ENCODE measurements at regions not wholly inside any gene's neighbourhood (a gene's known extent, or its start where the extent isn't known, plus 50 kb on each side); places are given as distances from the start of the nearest gene placed in this dataset.

GRCh38 chr12:25376985-25377384 is 126.3 kb upstream of the KRAS start:
- Mint-ChIP-seq H3K36me3 (ENCODE audit: low read depth) (no peaks in the 10 kb centered on the region), H3K4me3 (no peak overlapping the region), H3K27me3 (ENCODE audit: low read depth) (no peaks in the 10 kb centered on the region), H3K27ac (no peak overlapping the region), H3K9me3 (no peaks in the 10 kb centered on the region), H3K4me1 (peaks cover 7% of the 10 kb centered on the region)
- TF ChIP-seq, protein P1, sequence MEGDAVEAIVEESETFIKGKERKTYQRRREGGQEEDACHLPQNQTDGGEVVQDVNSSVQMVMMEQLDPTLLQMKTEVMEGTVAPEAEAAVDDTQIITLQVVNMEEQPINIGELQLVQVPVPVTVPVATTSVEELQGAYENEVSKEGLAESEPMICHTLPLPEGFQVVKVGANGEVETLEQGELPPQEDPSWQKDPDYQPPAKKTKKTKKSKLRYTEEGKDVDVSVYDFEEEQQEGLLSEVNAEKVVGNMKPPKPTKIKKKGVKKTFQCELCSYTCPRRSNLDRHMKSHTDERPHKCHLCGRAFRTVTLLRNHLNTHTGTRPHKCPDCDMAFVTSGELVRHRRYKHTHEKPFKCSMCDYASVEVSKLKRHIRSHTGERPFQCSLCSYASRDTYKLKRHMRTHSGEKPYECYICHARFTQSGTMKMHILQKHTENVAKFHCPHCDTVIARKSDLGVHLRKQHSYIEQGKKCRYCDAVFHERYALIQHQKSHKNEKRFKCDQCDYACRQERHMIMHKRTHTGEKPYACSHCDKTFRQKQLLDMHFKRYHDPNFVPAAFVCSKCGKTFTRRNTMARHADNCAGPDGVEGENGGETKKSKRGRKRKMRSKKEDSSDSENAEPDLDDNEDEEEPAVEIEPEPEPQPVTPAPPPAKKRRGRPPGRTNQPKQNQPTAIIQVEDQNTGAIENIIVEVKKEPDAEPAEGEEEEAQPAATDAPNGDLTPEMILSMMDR (IDR thresholded peaks at IDR 0.05; ENCODE audit: unreplicated experiment in 3 of 3): no peak

GRCh38 chr12:25376407-25376806 is 125.7 kb upstream of the KRAS start:
- TF ChIP-seq, protein P1 (IDR thresholded peaks at IDR 0.05; ENCODE audit: unreplicated experiment in 3 of 3): no peak
- no peaks in the 10 kb centered on the region for H3K36me3 Mint-ChIP-seq (ENCODE audit: low read depth)
- H3K27ac Mint-ChIP-seq: no peak overlapping the region
- no peaks in the 10 kb centered on the region for H3K9me3 Mint-ChIP-seq
- peaks cover 5% of the 10 kb centered on the region for H3K4me1 Mint-ChIP-seq
- no peak overlapping the region for H3K4me3 Mint-ChIP-seq
- no peaks in the 10 kb centered on the region for H3K27me3 Mint-ChIP-seq (ENCODE audit: low read depth)

GRCh38 chr12:25372969-25373817 is 122.5 kb upstream of the KRAS start:
- H3K36me3 Mint-ChIP-seq (ENCODE audit: low read depth): no peaks in the 10 kb centered on the region
- H3K27me3 Mint-ChIP-seq (ENCODE audit: low read depth): peaks cover 5% of the 10 kb centered on the region
- TF ChIP-seq, protein P1 (IDR thresholded peaks at IDR 0.05; ENCODE audit: unreplicated experiment in 3 of 3): no peak
- H3K27ac Mint-ChIP-seq: peak overlapping the region in 1 of 3 experiments; percentile 41
- H3K9me3 Mint-ChIP-seq: no peaks in the 10 kb centered on the region
- peaks cover 5% of the 10 kb centered on the region for H3K4me1 Mint-ChIP-seq
- H3K4me3 Mint-ChIP-seq: no peak overlapping the region

DNA sequence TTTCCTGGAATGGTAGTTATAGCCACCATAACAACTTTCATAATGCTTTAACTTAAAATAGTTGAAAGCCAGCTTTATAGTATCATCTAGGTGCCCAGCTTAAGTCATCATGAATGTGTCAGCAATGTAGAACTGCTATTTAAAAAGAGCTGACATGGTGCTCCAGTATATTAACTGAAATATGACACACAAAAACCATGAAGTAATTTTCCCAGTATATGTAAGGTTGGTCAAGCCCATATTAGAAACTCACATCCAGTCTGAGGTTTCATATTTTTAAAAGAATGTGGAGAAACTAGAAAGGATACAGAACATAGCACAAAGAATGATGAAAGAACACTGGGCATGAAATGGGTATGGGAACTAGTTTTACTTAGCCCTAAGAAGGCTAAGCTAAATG is 121.3 kb upstream of the KRAS start:
- H3K36me3 Mint-ChIP-seq (ENCODE audit: low read depth): no peaks in the 10 kb centered on the region
- H3K27ac Mint-ChIP-seq: no peak overlapping the region
- H3K9me3 Mint-ChIP-seq: no peaks in the 10 kb centered on the region
- TF ChIP-seq, protein P1 (IDR thresholded peaks at IDR 0.05; ENCODE audit: unreplicated experiment in 3 of 3): no peak
- H3K4me3 Mint-ChIP-seq: no peak overlapping the region
- H3K27me3 Mint-ChIP-seq (ENCODE audit: low read depth): peaks cover 5% of the 10 kb centered on the region
- H3K4me1 Mint-ChIP-seq: peaks cover 5% of the 10 kb centered on the region

GRCh38 chr12:25368557-25368956 is 117.8 kb upstream of the KRAS start:
- no peaks in the 10 kb centered on the region for H3K36me3 Mint-ChIP-seq (ENCODE audit: low read depth)
- peaks cover 14% of the 10 kb centered on the region for H3K4me1 Mint-ChIP-seq
- no peak overlapping the region for H3K4me3 Mint-ChIP-seq
- TF ChIP-seq, protein P1 (IDR thresholded peaks at IDR 0.05; ENCODE audit: unreplicated experiment in 3 of 3): no peak
- no peak overlapping the region for H3K27ac Mint-ChIP-seq
- H3K9me3 Mint-ChIP-seq: no peaks in the 10 kb centered on the region
- H3K27me3 Mint-ChIP-seq (ENCODE audit: low read depth): peaks cover 5% of the 10 kb centered on the region

DNA sequence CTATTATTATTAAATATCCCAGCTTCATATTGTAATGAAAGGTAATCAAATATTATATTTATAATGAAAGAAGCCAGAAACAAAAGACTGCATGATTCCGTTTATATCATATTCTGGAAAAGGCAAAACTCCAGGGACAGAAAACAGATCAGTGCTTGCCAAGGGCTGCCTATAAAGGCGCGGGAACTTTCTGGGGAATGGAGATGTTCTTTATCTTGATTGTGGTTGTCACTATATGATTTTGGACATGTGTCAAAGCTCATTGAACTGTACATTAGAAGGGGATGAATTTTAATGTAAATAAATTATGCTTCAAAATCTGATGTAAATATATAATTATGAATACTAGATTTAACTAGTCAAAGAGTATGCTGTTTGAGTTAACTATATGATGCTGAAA is 115.4 kb upstream of the KRAS start:
- Mint-ChIP-seq H3K36me3 (ENCODE audit: low read depth) (no peaks in the 10 kb centered on the region), H3K4me1 (peaks cover 10% of the 10 kb centered on the region)

More for the DNA sequence above, 115.4 kb upstream of the KRAS start:
- Mint-ChIP-seq H3K27ac (peak overlapping the region in 2 of 3 experiments; percentile 33 to 44), H3K27me3 (ENCODE audit: low read depth) (peaks cover 5% of the 10 kb centered on the region), H3K9me3 (no peaks in the 10 kb centered on the region), H3K4me3 (no peak overlapping the region)
- TF ChIP-seq, protein P1 (IDR thresholded peaks at IDR 0.05; ENCODE audit: unreplicated experiment in 3 of 3): no peak

Measured in nephron (organoid).